ENCODE measurements at regions not wholly inside any gene's neighbourhood (a gene's known extent, or its start where the extent isn't known, plus 50 kb on each side); places are given as distances from the start of the nearest gene placed in this dataset.
A peak's percentile ranks its signal among the peaks of the same experiment; 100 is the strongest.
"Not testable (repeated sequence)": the region's sequence is repeated elsewhere in the genome, so short reads cannot be mapped to it uniquely, and the experiment has no call there.

GRCh38 chr6:15953152-15953880 is 175.6 kb upstream of the MYLIP start:
- no peak for DNase-seq

GRCh38 chr6:15952231-15953151 is 176.4 kb upstream of the MYLIP start:
- peak in 1 of 5 experiments; percentile 58 for DNase-seq

DNA sequence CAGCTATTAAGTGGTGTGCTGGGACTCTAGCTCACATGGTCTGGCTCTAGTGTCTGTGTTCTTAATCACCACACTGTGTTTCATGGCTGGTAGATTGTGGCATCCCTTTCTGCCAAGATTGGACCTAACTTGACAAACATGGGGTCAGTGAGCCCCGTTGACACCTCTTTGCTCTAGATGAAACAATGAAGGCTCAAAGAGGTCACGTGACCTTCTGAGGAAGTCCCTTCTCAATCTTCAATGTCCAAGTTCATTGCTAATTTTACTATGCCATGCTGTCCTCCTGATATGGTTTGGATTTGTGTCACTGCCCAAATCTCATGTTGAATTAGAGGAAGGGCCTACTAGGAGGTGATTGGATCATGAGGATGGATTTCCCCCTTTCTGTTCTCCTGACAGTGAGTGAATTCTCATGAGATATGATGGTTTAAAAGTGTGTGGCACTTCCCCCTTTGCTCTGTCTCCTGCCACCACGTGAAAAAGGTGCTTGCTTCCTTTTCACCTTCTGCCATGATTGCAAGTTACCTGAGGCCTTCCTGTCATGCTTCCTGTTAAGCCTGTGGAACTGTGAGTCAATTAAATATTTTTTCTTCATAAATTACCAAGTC is 177.8 kb upstream of the MYLIP start:
- DNase-seq: no peak

- no peak for DNase-seq
Measured at GRCh38 chr6:15949982-15950381, 178.9 kb upstream of the MYLIP start.

GRCh38 chr6:15948930-15949900 is 179.7 kb upstream of the MYLIP start:
- no peak for DNase-seq

GRCh38 chr6:15947923-15948322 is 181.0 kb upstream of the MYLIP start:
- DNase-seq: no peak

DNA sequence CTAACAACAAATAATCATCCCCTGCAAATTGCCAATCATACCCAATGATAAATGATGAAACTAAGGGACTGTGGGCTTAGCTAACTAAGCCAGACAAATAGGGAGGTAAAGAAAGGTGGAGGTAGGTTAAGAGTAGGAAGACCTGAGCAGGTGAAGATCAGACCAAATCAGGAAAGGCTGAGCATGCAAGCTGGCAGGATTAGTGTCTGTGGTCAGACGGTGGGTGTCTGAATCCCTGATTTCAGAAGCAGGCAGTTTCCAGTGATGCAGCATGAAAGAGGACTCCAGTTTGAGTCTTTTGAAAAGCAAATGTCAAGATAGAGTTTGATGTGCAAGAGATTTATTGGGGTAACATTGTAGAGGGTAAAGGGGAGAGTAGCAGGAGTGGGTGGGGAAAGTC is 181.4 kb upstream of the MYLIP start:
- DNase-seq: no peak

DNA sequence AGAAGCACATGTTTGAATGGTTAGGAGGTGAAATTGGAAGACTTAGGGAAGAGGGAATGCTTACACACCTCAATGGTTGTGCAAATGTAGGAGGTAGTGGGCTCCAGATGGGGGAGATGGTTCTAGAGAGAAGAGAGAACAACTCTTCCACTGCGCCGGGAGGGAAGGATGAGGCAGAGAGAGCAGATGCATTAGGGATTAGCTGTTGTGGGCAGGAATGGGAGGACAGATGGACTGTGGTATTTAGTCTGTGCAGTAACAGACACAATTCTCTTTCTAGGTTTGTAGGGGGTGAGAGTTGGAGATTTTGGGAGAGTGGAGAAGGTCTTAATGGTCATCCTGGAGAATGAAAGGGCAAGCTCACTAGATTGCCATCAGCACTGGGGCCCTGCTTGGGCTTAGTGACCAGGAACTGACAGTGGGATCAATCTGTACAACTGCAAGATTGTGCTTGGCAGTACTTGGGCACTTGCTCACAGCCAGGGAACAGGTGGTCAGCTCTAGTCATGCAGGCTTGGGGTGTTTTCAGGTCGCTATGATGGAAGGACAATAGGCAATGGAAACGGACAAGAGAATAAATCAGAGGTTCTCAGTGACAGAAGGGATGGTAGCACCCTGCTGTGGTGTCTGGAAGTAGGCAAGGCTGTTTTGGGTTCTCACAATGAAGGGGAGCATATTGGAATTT is 182.0 kb upstream of the MYLIP start:
- no peak for DNase-seq

DNA sequence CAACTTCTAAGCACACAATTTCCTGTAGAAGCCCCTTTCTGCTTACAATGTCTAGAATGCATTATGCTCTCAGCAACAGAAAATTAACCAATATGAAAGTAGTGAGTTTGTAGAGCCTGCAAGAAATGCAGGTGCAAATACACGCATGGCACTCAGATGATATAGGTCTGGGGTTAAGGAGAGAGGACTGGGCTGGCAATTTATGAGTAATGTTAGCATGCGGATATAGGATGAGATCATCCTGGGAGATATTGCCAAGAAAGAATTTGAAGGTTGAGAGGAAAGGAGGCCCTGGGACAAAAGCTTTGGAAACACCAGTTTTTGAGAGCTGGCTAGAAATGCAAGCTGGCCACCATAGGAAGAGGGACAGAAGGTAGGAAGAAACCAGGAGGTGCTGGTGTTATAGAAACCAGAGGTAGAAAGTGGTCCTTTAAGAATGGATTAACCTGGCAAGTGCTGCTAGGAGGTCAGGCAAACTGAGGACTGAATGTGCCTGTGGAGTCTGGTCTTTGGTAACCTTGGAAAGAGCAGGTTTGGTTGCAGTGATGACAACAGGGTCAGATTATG is 183.2 kb upstream of the MYLIP start:
- DNase-seq: no peak

DNA sequence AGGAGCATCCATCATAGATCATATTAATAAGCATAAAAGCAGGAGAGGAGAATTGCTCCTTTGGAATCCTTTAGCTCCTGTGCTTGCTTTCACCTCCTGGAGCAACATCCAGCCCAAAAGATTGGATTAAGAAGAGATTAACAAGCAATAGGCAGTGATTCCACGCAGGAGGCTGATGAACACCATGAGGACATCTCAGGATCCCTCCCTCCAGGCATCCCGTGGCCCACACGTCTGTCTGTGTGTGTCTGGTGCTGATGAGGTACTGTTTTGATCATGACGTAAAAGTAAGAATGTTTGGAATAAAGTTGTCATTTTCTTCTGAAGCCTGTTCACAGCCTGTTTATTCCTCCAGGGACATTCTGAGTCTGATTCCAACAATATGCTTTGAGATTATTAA is 185.5 kb upstream of the MYLIP start:
- DNase-seq: no peak

DNA sequence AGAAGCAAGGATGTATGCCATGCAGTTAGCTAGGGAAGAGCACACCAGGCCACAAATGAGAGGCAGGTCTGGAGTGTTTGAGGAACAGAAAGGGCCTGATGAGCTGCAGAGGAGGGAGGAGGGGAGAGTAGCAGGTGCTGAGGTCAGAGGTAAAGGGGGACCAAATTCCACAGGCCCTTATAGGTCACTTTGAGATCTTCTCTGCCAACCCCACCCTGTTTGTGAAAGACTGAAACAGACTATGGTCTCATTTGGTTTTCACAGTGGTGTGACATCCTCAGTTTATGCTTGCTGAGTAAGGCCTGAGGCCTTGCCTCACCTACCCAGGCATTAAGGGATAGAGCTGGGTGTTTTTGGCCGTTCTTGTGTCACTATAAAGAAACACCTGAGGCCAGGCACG is 187.7 kb upstream of the MYLIP start:
- DNase-seq: no peak

DNA sequence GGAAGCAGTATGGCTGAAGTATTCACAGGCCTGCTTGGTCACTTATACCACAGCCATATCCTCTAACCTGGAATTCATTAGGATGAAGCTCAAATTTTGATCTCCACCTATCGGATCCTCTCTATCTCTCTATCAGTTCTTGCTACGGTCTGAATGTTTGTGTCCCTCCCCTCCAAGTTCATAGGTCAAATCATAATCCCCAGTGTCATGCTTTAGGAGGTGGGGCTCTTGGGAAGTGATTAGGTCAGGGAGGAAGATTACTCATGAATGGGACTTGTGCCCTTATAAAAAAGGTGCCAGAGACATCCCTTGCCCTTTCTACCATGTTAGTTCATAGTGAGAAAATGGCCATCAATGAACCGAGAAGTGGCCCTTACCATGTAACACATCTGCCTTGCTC is 190.8 kb upstream of the MYLIP start:
- no peak for DNase-seq

- DNase-seq: no peak
Measured at GRCh38 chr6:15937602-15938001, 191.3 kb upstream of the MYLIP start.

DNA sequence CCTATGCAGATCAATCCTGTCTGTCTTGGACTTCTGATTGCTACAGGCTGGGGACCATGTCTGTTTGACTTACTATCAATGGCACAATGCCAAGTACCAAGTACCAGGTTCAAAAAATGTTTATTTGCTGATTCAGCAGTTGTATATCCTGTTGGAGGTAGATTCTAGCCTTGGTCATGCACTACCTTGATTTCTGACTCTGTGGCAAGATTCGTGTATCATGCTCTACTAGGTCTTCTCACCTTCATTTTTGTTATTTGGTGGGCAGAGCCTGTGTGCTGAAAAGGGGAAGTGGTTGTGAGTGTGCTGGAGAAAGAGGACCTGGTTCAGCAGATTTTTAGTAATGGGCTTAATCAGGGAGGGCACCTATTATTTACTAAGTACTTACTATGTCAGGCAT is 192.4 kb upstream of the MYLIP start:
- DNase-seq: no peak

GRCh38 chr6:15935661-15936060 is 193.2 kb upstream of the MYLIP start:
- DNase-seq: no peak

- DNase-seq: not testable (repeated sequence)
Measured at GRCh38 chr6:15931697-15932096, 197.2 kb upstream of the MYLIP start.

- DNase-seq: no peak
Measured at GRCh38 chr6:15930207-15930606, 198.7 kb upstream of the MYLIP start.

DNA sequence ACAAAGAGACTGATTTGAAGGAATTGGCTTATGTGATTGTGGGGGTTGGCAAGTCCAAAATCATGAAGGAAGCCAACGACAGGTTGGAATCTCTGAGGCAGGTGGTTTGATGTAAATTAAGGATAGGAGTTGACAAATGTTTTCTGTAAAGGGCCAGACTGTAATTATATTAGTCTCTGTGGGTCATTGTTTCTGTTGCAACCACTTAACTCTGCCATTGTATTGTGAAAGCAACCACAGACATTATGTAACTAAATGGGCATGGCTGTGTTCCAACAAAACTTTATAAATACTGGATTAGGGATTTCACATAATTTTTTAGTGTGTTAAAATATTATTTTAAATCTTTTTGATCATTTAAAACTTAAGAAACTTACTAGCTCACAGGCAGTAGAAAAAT is 199.2 kb upstream of the MYLIP start:
- DNase-seq: no peak

GRCh38 chr6:15927531-15928225 is 201.2 kb upstream of the MYLIP start:
- no peak for DNase-seq

DNA sequence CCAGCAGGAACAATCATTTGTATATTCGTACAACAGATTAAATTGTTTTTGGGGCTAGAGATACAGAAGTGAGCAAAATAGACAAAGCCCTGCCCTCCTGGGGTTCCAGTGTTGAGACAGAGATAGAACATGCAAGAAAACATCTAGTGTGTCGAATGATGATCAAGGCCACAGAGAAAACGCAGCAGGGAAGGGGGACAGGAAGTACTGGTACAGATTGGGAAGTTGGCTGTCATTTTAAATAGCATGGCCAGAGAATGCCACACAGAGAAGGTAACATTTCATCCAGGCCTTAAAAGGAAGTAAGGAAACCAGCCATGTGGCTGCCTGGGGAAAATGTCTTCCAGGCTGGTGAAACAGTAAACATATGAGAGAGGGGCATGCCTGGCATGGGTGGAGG is 202.6 kb upstream of the MYLIP start:
- no peak for DNase-seq

DNA sequence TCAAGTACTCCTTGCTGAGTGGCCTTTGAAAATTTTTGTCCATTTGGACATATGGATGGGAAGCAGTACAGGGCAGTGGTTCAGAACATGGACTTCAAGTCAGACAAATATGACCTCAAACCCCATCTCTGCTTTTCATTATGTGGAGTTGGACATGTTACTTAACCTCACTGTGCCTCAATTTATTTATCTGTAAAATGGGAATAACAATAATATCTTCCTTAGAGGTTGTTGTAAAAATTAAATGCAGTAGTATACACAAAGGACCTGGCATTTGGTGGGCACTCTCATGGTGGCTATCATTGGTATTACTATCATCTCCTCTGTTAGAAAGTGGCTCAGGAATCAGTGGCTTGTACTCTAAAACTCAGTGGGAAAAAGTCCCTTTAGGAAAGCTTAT is 204.0 kb upstream of the MYLIP start:
- DNase-seq: no peak
